Smooth muscle cell (in vitro differentiated cells): ENCODE measurements at regions not wholly inside any gene's neighbourhood (a gene's known extent, or its start where the extent isn't known, plus 50 kb on each side); places are given as distances from the start of the nearest gene placed in this dataset.

Source experiments
- DNase-seq: peaks from one replicate; lab custom pipeline; 2025; ENCODE audit not compliant: unreplicated experiment; lab: John Stamatoyannopoulos, UW
- H2AFZ ChIP-seq: fragments of 200-600 bp; sonication (generic); 2 replicates; pipeline ENCODE4 v1.6.0; 2016; ENCODE audit warnings: antibody characterized with exemption, low read depth, mild to moderate bottlenecking
- H3F3A ChIP-seq: fragments of 200-600 bp; sonication (generic); 2 replicates; pipeline ENCODE4 v1.6.0; 2017; ENCODE audit warnings: antibody characterized with exemption, low read depth
- H3K27ac ChIP-seq: fragments of 200-600 bp; sonication (generic); 2 replicates; pipeline ENCODE4 v1.5.1; 2016; ENCODE audit warnings: low read depth, mild to moderate bottlenecking
- H3K27me3 ChIP-seq: fragments of 200-600 bp; sonication (generic); 2 replicates; pipeline ENCODE4 v1.6.1; 2016; ENCODE audit warnings: low read depth, mild to moderate bottlenecking
- H3K36me3 ChIP-seq: fragments of 200-600 bp; sonication (generic); 2 replicates; pipeline ENCODE4 v1.5.1; 2016; ENCODE audit warnings: low read depth
- H3K4me1 ChIP-seq: fragments of 200-600 bp; sonication (generic); 2 replicates; pipeline ENCODE4 v1.5.1; 2016; ENCODE audit warnings: low read depth
- H3K4me2 ChIP-seq: fragments of 200-600 bp; sonication (generic); 2 replicates; pipeline ENCODE4 v1.6.0; 2016; ENCODE audit warnings: mild to moderate bottlenecking
- H3K4me3 ChIP-seq: fragments of 200-600 bp; sonication (generic); 2 replicates; pipeline ENCODE4 v1.5.1; 2016; ENCODE audit warnings: mild to moderate bottlenecking
- H3K79me2 ChIP-seq: fragments of 200-600 bp; sonication (generic); 2 replicates; pipeline ENCODE4 v1.6.0; 2016; ENCODE audit warnings: low read depth, mild to moderate bottlenecking
- H3K9ac ChIP-seq: fragments of 200-600 bp; sonication (generic); 2 replicates; pipeline ENCODE4 v1.6.0; 2016; ENCODE audit warnings: low read depth
- H3K9me3 ChIP-seq: fragments of 200-600 bp; sonication (generic); replicated peaks from 2 replicates; pipeline ENCODE4 v1.5.1; 2016; ENCODE audit warnings: low read depth
- H4K20me1 ChIP-seq: fragments of 200-600 bp; sonication (generic); 2 replicates; pipeline ENCODE4 v1.6.0; 2016; ENCODE audit warnings: low read depth
- WGBS: methylation state at CpG from one replicate; pipeline ENCODE4 v1.1.7; 2016; ENCODE audit warnings: low lambda C conversion rate; 5-methylcytosine and 5-hydroxymethylcytosine counted together
- TF ChIP-seq, protein P1 (sequence below): fragments of 200-600 bp; sonication (generic); IDR thresholded peaks from 2 replicates; pipeline ENCODE4 v1.5.1; 2017; ENCODE audit warnings: borderline replicate concordance, mild to moderate bottlenecking, antibody characterized with exemption; ENCODE audit not compliant: insufficient read depth, poor library complexity, severe bottlenecking

DNA sequence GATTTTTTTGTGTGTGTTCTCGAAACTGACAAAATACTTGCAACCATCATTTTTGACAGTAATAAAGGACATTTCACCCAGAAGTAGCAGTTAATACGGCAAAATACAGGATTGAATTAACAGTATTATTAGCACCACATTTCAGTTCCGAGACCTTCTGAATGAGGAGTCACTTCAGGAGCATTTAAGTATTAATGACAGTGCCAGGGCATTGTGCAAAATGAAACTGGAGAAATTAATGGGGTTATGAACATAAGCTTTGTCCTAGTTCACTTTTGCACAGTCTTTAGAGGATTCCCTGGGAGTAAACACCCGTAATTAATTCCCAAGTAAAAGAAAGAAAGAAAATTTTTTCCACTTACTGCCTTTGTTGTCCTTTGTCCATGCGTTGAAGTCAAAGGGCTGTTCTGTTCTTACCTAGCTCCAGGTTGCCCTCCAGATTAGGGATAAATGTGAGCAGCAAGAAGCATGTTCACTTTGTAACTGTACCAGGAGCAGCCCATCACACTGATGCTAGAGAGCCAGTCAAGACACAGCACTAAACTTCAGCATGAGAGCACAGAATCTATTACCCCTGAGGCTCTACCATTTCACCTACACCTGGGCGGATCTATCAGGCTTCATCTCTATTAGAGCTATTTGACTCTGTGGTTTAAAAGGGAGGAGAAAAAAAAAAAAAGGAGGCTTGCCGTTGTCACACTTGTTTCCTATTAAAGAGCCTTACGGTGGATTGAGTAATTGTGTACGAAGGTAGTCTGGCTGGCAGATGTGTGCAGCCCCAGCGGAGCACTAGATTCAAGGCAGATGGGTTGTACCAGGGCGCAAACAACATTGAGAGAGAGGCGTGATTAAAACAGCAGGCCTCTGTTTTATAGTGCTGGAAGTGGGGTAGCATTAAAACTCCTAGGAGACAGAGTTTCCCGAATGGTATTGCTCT, 297.8 kb upstream of the SEMA3A start:
- Histone ChIP-seq H3F3A (no peaks in the 10 kb centered on the region), H3K27ac (no peak overlapping the region), H3K9ac (no peak overlapping the region), H3K9me3 (no peaks in the 10 kb centered on the region), H3K4me3 (peak overlapping the region; percentile 34), H4K20me1 (no peaks in the 10 kb centered on the region), H3K27me3 (no peaks in the 10 kb centered on the region), H2AFZ (peak overlapping the region; percentile 4), H3K36me3 (no peaks in the 10 kb centered on the region), H3K4me1 (no peaks in the 10 kb centered on the region), H3K4me2 (no peak overlapping the region), H3K79me2 (no peaks in the 10 kb centered on the region)
- 72% methylated on average over 13 of the region's 13 CpGs for WGBS
- DNase-seq, result no peak
- TF ChIP-seq, protein P1, sequence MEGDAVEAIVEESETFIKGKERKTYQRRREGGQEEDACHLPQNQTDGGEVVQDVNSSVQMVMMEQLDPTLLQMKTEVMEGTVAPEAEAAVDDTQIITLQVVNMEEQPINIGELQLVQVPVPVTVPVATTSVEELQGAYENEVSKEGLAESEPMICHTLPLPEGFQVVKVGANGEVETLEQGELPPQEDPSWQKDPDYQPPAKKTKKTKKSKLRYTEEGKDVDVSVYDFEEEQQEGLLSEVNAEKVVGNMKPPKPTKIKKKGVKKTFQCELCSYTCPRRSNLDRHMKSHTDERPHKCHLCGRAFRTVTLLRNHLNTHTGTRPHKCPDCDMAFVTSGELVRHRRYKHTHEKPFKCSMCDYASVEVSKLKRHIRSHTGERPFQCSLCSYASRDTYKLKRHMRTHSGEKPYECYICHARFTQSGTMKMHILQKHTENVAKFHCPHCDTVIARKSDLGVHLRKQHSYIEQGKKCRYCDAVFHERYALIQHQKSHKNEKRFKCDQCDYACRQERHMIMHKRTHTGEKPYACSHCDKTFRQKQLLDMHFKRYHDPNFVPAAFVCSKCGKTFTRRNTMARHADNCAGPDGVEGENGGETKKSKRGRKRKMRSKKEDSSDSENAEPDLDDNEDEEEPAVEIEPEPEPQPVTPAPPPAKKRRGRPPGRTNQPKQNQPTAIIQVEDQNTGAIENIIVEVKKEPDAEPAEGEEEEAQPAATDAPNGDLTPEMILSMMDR, result no peak

DNA sequence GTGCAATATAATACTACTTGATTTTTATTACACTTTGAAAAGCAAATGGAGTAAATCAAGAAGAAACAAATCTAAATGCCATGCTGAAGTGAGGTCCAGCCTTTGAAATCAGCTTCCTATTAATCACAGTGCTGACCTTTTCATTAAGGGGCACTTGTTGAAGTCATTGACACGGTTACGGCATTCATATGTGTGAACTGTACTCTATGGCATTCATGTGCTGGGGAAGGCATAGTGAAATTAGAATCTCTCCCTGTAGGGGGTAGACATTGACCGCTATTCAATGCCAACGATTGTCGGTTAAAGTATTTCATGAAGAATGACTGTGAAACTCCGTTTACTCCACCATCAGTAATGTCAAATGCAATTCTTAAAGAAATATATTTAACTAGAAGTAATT, 296.1 kb upstream of the SEMA3A start:
- Histone ChIP-seq H4K20me1 (no peaks in the 10 kb centered on the region), H3K9me3 (no peaks in the 10 kb centered on the region), H3K36me3 (no peaks in the 10 kb centered on the region), H3F3A (no peaks in the 10 kb centered on the region), H3K4me2 (no peak overlapping the region), H3K4me1 (no peaks in the 10 kb centered on the region), H3K27ac (no peak overlapping the region), H3K79me2 (no peaks in the 10 kb centered on the region), H2AFZ (no peak overlapping the region), H3K27me3 (no peaks in the 10 kb centered on the region), H3K4me3 (peak overlapping the region; percentile 34), H3K9ac (no peak overlapping the region)
- TF ChIP-seq, protein P1, result no peak
- 92% methylated on average over 6 of the region's 6 CpGs for WGBS
- no peak for DNase-seq

DNA sequence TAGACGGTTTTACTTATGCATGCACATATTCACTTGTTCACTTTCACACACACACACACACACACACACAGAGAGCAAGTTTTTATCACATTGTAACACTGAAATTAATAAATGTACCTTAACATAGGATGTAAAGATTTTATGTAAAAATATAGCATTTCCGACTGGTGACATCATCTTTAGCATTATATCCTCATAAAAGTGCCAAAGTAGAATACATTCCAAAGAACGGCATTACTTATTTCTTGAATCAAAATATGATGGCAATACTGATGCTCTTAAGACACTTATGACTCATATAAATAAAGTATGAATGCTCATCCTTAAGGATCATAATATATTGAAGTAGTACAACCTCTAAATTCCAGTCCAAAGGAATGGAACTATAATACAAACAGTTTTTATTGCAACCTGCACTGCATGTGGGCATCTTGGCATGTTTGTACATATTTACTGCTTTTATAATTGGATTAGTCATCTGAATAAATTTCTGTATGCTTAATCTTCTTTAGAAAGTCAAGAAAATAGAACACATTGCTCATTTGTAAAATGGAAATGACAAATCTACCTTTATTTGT, 290.0 kb upstream of the SEMA3A start:
- DNase-seq, result no peak
- WGBS, result 90% methylated on average over 3 of the region's 3 CpGs

More for the DNA sequence above, 290.0 kb upstream of the SEMA3A start:
- Histone ChIP-seq H3K4me1 (no peaks in the 10 kb centered on the region), H3K4me2 (no peak overlapping the region), H3K27ac (no peak overlapping the region), H3K27me3 (no peaks in the 10 kb centered on the region), H3K4me3 (no peak overlapping the region), H2AFZ (no peak overlapping the region), H4K20me1 (no peaks in the 10 kb centered on the region), H3K9me3 (no peaks in the 10 kb centered on the region), H3K79me2 (no peaks in the 10 kb centered on the region), H3K36me3 (no peaks in the 10 kb centered on the region), H3K9ac (no peak overlapping the region), H3F3A (no peaks in the 10 kb centered on the region)
- TF ChIP-seq, protein P1, result no peak
